C4-2B (cell line): ENCODE measurements at regions not wholly inside any gene's neighbourhood (a gene's known extent, or its start where the extent isn't known, plus 50 kb on each side); places are given as distances from the start of the nearest gene placed in this dataset.

Source experiments
- H3K27ac ChIP-seq: fragments of 450-650 bp; 2 replicates; pipeline ENCODE4 v1.5.1; 2017
- ZFX ChIP-seq: fragments of 450-650 bp; IDR thresholded peaks from 2 replicates; pipeline ENCODE4 v1.6.1; 2017
- TF ChIP-seq, protein P1 (sequence below): fragments of 450-650 bp; conservative IDR thresholded peaks from 2 replicates; pipeline ENCODE4 v1.5.1; 2017; ENCODE audit warnings: mild to moderate bottlenecking

DNA sequence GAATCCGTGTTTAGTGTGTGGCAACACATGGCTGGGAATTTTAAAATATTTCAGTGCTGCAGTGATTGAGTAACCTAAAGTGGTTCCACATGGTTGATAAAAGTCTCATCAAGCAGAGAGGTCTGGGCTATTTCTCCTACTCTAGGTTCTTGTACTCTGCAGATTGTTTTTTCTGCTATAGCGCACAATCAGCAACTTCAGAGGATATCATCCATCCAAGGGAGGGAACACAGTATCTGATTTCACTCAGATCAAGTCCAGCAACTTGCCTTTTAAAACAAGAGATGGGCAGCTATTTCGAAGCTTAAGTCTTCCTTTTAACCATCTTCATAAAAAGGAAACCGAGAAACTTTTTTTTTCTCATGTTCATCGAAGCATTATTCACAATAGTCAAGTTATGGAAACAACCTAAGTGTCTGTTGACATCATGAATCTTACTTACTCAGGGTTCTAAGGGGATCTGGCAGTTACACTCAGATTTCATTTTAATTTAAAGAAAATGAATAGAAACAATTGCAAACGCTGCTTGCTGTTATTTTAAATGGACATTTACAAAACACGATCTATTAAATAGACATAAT lies 172.7 kb upstream of the TRIB2 start:
- H3K27ac ChIP-seq: no peak overlapping the region
- TF ChIP-seq ZFX: no peak
- TF ChIP-seq, protein P1, sequence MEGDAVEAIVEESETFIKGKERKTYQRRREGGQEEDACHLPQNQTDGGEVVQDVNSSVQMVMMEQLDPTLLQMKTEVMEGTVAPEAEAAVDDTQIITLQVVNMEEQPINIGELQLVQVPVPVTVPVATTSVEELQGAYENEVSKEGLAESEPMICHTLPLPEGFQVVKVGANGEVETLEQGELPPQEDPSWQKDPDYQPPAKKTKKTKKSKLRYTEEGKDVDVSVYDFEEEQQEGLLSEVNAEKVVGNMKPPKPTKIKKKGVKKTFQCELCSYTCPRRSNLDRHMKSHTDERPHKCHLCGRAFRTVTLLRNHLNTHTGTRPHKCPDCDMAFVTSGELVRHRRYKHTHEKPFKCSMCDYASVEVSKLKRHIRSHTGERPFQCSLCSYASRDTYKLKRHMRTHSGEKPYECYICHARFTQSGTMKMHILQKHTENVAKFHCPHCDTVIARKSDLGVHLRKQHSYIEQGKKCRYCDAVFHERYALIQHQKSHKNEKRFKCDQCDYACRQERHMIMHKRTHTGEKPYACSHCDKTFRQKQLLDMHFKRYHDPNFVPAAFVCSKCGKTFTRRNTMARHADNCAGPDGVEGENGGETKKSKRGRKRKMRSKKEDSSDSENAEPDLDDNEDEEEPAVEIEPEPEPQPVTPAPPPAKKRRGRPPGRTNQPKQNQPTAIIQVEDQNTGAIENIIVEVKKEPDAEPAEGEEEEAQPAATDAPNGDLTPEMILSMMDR: no peak

DNA sequence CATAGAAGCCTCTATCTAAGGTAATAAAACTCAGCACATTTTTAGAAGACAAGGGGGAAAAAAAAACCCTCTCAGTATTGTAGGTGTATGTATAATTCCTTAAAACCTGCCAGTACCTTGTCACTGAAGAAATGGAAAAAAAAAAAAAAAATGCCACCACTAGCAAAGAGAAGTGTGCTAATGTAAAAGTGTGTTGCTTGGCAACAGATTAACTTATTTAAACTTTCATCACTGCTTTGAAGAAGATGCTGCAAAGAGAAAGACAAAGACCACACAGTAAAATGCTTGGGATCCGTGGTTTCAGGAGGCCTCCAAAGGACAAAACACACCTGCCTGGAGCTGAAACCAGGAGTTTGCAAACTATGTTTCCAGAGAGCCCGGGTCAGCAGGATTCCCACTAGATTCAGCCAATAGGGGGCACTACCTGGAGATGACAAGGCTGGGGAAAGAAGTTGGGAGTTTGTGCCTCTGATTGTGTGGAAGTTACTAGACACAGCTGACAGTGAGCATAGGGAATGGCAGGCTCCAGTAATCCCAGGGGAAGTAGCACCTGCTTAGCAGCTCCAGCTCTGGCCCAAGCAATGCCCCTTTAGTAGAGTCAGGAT lies 169.1 kb upstream of the TRIB2 start:
- H3K27ac ChIP-seq: no peak overlapping the region
- TF ChIP-seq, protein P1: no peak
- no peak for TF ChIP-seq ZFX

DNA sequence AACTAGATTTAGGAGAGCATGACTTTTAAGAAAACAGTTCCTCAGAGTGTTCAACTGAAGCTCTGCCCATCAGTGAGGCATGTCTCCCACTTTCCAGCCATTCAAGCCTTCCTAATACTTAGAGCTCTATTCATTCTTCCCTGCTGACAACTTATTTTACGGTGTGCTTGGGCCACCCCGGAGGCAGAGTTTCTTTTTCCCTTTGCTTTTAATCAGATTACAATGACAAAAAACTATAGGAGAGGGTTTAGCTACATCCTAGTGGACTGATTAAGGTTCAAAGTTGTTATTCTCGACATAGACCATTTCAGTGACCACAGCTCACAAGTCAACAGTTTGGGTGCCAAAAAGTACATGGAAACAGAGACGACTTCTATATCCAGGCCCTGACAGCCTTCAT lies 167.8 kb upstream of the TRIB2 start:
- no peak overlapping the region for H3K27ac ChIP-seq
- TF ChIP-seq, protein P1: no peak
- TF ChIP-seq ZFX: no peak

DNA sequence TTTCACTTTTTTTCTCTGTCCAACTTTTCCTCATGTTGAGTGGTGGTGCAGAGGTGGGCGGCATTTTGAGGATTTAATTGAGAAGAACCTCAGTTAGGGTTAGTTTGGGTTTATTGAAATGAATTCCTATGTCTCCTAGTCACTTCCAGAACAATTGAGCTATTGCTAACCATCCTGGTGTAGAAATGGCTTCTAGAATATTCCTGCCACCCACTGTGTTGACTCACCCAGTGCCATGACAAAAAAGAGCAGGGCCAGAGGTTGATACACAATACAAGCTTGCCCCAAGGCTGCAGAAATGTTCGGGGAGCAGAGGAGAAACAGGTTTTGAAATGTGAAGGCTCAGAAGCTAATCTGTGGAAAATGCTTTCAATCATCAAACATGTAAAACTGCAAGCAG lies 167.1 kb upstream of the TRIB2 start:
- no peak overlapping the region for H3K27ac ChIP-seq
- TF ChIP-seq, protein P1: no peak
- no peak for TF ChIP-seq ZFX

DNA sequence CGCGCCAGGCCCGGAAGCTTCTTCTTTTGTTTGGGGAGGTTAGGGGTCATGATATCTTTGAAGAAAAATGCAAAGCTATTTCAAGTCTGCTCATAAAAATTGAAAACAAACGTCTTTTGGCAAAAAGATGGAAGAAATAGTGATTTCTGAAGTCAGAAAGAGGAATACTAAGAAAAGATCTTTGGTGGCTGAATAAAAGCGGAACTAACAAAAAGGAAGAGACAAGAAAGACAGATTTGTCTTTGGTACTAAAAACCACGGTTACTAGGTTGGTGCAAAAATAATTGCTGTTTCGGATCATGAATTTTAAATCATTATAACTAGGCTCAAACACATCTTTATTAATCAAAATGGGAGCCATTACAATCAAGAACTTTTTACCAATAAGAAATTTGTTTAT lies 164.6 kb upstream of the TRIB2 start:
- TF ChIP-seq, protein P1: no peak
- TF ChIP-seq ZFX: no peak
- H3K27ac ChIP-seq: no peak overlapping the region

DNA sequence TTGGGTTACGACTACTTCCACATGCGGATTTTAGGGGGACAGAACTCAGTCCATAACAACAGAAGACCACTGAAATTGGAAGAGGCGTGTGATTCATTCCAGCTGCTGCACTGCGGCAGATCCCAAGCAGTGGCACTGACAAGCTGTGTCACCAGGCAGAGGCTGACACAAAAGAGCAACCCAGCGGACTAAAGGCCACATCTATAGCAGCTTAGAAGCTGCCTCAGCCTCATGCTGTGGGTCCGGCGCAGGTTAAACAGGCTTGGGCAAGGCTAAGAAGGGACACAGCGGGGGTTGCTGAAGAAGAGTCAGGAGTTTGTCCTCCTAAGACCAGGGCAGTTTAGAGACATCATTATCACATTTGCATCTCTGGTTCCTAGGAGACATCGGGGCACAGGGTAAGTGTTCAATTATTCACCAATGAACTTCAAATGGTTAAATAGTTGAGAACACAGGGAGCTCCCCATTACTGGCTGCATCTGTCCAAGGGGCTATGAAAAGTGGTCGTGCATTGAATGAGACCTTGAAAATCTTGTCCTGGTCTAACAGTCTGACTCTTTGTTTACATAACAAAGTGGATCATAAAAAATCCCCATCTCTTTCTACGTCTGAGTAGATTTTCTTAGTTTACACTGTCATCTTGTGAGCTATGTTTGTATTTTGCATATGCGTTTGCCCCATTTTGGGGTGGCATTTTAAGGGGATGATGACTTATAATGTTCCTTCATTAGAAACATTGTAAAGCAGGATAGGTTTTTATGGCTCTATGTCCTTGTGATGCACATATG lies 162.3 kb upstream of the TRIB2 start:
- TF ChIP-seq ZFX: no peak
- TF ChIP-seq, protein P1: no peak
- H3K27ac ChIP-seq: no peak overlapping the region

DNA sequence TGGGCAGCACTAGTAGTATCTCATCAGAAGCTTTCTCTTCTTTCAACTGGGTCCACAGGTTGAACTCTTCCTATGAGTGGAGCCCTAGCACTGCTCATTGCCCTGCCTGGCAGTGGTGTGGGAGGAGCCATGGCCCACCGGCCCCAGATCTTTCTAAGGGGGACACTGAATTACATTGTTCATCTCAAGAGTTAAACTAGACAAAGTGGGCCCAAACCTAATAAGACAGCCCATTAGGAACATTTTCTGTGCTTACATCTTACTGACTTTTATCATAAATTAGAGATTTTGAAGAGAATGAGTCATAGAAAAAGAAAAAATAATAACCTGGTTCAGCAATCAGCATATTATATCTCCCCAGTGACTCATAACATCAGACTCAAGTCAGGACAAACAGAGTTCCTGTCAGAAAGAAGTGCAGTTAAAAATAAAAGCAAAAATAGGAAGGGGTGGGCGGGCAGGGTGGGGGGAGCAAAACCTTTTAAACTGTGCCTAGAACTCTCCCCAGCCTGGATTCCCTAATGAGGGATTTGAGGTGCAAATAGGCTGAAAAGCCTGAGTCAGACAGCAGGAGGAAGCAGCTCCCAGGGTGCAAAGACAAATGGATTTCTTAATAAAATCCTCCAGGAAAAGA lies 161.6 kb upstream of the TRIB2 start:
- no peak overlapping the region for H3K27ac ChIP-seq
- TF ChIP-seq, protein P1: no peak
- TF ChIP-seq ZFX: no peak
